ENCODE measurements at regions not wholly inside any gene's neighbourhood (a gene's known extent, or its start where the extent isn't known, plus 50 kb on each side); places are given as distances from the start of the nearest gene placed in this dataset.

GRCh38 chr5:166672431-166672830 is 1619.0 kb upstream of the WWC1 start:
- Histone ChIP-seq H3K27ac (no peak overlapping the region), H3K9me3 (ENCODE audit: low read depth) (no peaks in the 10 kb centered on the region), H2AFZ (no peak overlapping the region), H3K9me2 (replicated peaks; ENCODE audit: insufficient read depth) (no peaks in the 10 kb centered on the region), H3K4me2 (no peak overlapping the region), H3K4me1 (ENCODE audit: insufficient read depth) (peaks cover 7% of the 10 kb centered on the region), H3K79me2 (no peaks in the 10 kb centered on the region), H4K20me1 (ENCODE audit: insufficient read depth, poor library complexity, severe bottlenecking) (no peaks in the 10 kb centered on the region), H3K36me3 (replicated peaks; ENCODE audit: insufficient read depth, low read depth) (no peaks in the 10 kb centered on the region), H3K27me3 (no peaks in the 10 kb centered on the region), H3K4me3 (no peak overlapping the region)
- no peak for TF ChIP-seq CTCF (IDR thresholded peaks at IDR 0.05; ENCODE audit: poor library complexity)
- no peak for TF ChIP-seq EZH2phosphoT487 (IDR thresholded peaks at IDR 0.05; ENCODE audit: low read depth, severe bottlenecking, unreplicated experiment)
- no peak for TF ChIP-seq EZH2 (IDR thresholded peaks at IDR 0.05; ENCODE audit: borderline replicate concordance)
- DNase-seq (ENCODE audit: low spot score), result no peak
- WGBS (ENCODE audit: low lambda C conversion rate, missing lambda C conversion rate), result 74% methylated on average over 1 of the region's 1 CpG

- Histone ChIP-seq H3K36me3 (replicated peaks; ENCODE audit: insufficient read depth, low read depth) (no peaks in the 10 kb centered on the region), H3K79me2 (no peaks in the 10 kb centered on the region), H3K4me3 (no peak overlapping the region), H3K27ac (no peak overlapping the region), H4K20me1 (ENCODE audit: insufficient read depth, poor library complexity, severe bottlenecking) (no peaks in the 10 kb centered on the region), H3K4me1 (ENCODE audit: insufficient read depth) (no peaks in the 10 kb centered on the region), H3K27me3 (no peaks in the 10 kb centered on the region), H2AFZ (no peak overlapping the region), H3K4me2 (no peak overlapping the region), H3K9me3 (ENCODE audit: low read depth) (no peaks in the 10 kb centered on the region), H3K9me2 (replicated peaks; ENCODE audit: insufficient read depth) (no peaks in the 10 kb centered on the region)
- 25% methylated on average over 2 of the region's 2 CpGs for WGBS (ENCODE audit: low lambda C conversion rate, missing lambda C conversion rate)
- TF ChIP-seq CTCF (IDR thresholded peaks at IDR 0.05; ENCODE audit: poor library complexity) (no peak), EZH2phosphoT487 (IDR thresholded peaks at IDR 0.05; ENCODE audit: low read depth, severe bottlenecking, unreplicated experiment) (no peak), EZH2 (IDR thresholded peaks at IDR 0.05; ENCODE audit: borderline replicate concordance) (no peak)
- no peak for DNase-seq (ENCODE audit: low spot score)
Measured at GRCh38 chr5:166677891-166678290, 1613.6 kb upstream of the WWC1 start.

GRCh38 chr5:166679331-166679730 is 1612.1 kb upstream of the WWC1 start:
- Histone ChIP-seq H2AFZ (no peak overlapping the region), H3K27ac (no peak overlapping the region), H3K36me3 (replicated peaks; ENCODE audit: insufficient read depth, low read depth) (no peaks in the 10 kb centered on the region), H3K4me2 (no peak overlapping the region), H3K27me3 (no peaks in the 10 kb centered on the region), H3K9me2 (replicated peaks; ENCODE audit: insufficient read depth) (no peaks in the 10 kb centered on the region), H3K79me2 (no peaks in the 10 kb centered on the region), H3K9me3 (ENCODE audit: low read depth) (no peaks in the 10 kb centered on the region), H3K4me1 (ENCODE audit: insufficient read depth) (no peaks in the 10 kb centered on the region), H4K20me1 (ENCODE audit: insufficient read depth, poor library complexity, severe bottlenecking) (no peaks in the 10 kb centered on the region), H3K4me3 (no peak overlapping the region)
- 71% methylated on average over 5 of the region's 5 CpGs for WGBS (ENCODE audit: low lambda C conversion rate, missing lambda C conversion rate)
- DNase-seq (ENCODE audit: low spot score), result no peak
- TF ChIP-seq EZH2phosphoT487 (IDR thresholded peaks at IDR 0.05; ENCODE audit: low read depth, severe bottlenecking, unreplicated experiment), result no peak
- TF ChIP-seq EZH2 (IDR thresholded peaks at IDR 0.05; ENCODE audit: borderline replicate concordance), result no peak
- no peak for TF ChIP-seq CTCF (IDR thresholded peaks at IDR 0.05; ENCODE audit: poor library complexity)

GRCh38 chr5:166695326-166695725 is 1596.1 kb upstream of the WWC1 start:
- no peaks in the 10 kb centered on the region for H3K4me1 ChIP-seq (ENCODE audit: insufficient read depth)
- no peak for DNase-seq (ENCODE audit: low spot score)
- no peak overlapping the region for H3K27ac ChIP-seq
- WGBS (ENCODE audit: low lambda C conversion rate, missing lambda C conversion rate), result 87% methylated on average over 4 of the region's 4 CpGs
- H3K27me3 ChIP-seq, result no peaks in the 10 kb centered on the region
- H3K79me2 ChIP-seq, result no peaks in the 10 kb centered on the region
- H4K20me1 ChIP-seq (ENCODE audit: insufficient read depth, poor library complexity, severe bottlenecking), result no peaks in the 10 kb centered on the region
- no peak overlapping the region for H3K4me3 ChIP-seq
- H3K9me2 ChIP-seq (replicated peaks; ENCODE audit: insufficient read depth), result no peaks in the 10 kb centered on the region
- no peaks in the 10 kb centered on the region for H3K36me3 ChIP-seq (replicated peaks; ENCODE audit: insufficient read depth, low read depth)
- H2AFZ ChIP-seq, result no peak overlapping the region
- no peaks in the 10 kb centered on the region for H3K9me3 ChIP-seq (ENCODE audit: low read depth)
- TF ChIP-seq EZH2phosphoT487 (IDR thresholded peaks at IDR 0.05; ENCODE audit: low read depth, severe bottlenecking, unreplicated experiment) (no peak), EZH2 (IDR thresholded peaks at IDR 0.05; ENCODE audit: borderline replicate concordance) (no peak), CTCF (IDR thresholded peaks at IDR 0.05; ENCODE audit: poor library complexity) (no peak)
- no peak overlapping the region for H3K4me2 ChIP-seq

All from hepatocyte (in vitro differentiated cells).